DMS79 treated with DMSO at 0.1 percent for 48 hours (cell line): ENCODE measurements at regions not wholly inside any gene's neighbourhood (a gene's known extent, or its start where the extent isn't known, plus 50 kb on each side); places are given as distances from the start of the nearest gene placed in this dataset.
"Not testable (repeated sequence)": the region's sequence is repeated elsewhere in the genome, so short reads cannot be mapped to it uniquely, and the experiment has no call there.

Experiments used
- DNase-seq: peaks from one replicate; lab custom pipeline; 2025; lab: John Stamatoyannopoulos, UW

DNA sequence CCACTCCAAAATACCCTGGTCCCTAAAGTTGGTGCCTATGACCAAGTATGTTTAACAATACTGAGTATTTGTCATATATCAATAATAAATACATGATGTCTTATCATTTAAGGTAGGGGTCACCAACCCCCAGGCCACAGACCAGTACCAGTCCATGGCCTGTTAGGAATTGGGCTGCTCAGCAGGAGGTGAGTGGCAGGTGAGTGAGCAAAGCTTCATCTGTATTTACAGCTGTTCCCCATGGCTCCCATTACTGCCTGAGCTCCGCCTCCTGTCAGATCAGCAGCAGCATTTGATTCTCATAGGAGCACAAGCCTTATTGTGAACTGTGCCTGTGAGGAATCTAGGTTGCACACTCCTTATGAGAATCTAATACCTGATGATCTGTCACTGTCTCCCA is 126.2 kb downstream of the HNRNPD start:
- no peak for DNase-seq

- DNase-seq: no peak
Observed at GRCh38 chr4:82247171-82247570, 126.6 kb downstream of the HNRNPD start.

GRCh38 chr4:82241534-82241933 is 132.3 kb downstream of the HNRNPD start:
- no peak for DNase-seq

GRCh38 chr4:82240410-82240809 is 133.4 kb downstream of the HNRNPD start:
- DNase-seq: no peak

DNA sequence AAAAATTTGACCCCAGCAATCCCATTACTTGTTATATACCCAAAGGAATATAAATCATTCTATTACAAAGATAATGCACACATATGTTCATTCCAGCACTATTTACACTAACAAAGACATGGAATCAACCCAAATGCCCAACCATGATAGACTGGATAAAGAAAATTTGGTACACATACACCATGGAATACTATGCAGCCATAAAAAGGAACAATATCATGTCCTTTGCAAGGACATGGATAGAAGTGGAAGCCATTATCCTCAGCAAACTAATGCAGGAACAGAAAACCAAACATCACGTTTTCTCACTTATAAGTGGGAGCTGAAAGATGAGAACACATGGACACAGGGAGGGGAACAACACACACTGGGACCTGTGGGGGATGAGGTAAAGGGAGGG is 136.6 kb downstream of the HNRNPD start:
- not testable (repeated sequence) for DNase-seq

GRCh38 chr4:82235346-82235745 is 138.4 kb downstream of the HNRNPD start:
- no peak for DNase-seq

GRCh38 chr4:82232891-82233290 is 140.9 kb downstream of the HNRNPD start:
- no peak for DNase-seq

- DNase-seq: no peak
Observed at GRCh38 chr4:82231806-82232205, 142.0 kb downstream of the HNRNPD start.

DNA sequence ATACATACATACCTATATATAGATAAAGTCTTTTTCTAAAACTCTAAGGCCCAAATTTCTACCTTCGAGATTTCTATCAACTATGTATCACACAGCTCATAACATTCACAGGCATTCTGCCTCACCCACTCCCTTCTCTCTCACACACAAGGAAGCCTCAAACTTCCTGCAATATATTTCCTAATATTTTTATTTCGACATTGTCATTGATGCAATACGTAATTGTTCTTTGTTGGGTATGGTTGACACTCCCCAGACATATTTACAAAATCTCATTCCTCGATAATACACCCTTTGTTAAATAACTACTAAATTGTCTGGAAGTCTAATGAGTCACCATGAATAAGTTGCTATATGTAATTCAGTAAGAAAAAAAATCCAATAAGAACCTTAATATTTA is 143.5 kb downstream of the HNRNPD start:
- DNase-seq: no peak

- DNase-seq: no peak
Observed at GRCh38 chr4:82225030-82225429, 148.8 kb downstream of the HNRNPD start.

GRCh38 chr4:82223715-82224114 is 150.1 kb downstream of the HNRNPD start:
- DNase-seq: no peak

GRCh38 chr4:82219346-82219745 is 154.4 kb downstream of the HNRNPD start:
- DNase-seq: no peak

GRCh38 chr4:82217986-82218715 is 155.6 kb downstream of the HNRNPD start:
- no peak for DNase-seq

- no peak for DNase-seq
Observed at GRCh38 chr4:82216219-82216618, 157.6 kb downstream of the HNRNPD start.

- no peak for DNase-seq
Observed at GRCh38 chr4:82215800-82216199, 158.0 kb downstream of the HNRNPD start.

GRCh38 chr4:82215039-82215438 is 158.8 kb downstream of the HNRNPD start:
- no peak for DNase-seq

- DNase-seq: no peak
Observed at GRCh38 chr4:82213485-82214417, 160.0 kb downstream of the HNRNPD start.

DNA sequence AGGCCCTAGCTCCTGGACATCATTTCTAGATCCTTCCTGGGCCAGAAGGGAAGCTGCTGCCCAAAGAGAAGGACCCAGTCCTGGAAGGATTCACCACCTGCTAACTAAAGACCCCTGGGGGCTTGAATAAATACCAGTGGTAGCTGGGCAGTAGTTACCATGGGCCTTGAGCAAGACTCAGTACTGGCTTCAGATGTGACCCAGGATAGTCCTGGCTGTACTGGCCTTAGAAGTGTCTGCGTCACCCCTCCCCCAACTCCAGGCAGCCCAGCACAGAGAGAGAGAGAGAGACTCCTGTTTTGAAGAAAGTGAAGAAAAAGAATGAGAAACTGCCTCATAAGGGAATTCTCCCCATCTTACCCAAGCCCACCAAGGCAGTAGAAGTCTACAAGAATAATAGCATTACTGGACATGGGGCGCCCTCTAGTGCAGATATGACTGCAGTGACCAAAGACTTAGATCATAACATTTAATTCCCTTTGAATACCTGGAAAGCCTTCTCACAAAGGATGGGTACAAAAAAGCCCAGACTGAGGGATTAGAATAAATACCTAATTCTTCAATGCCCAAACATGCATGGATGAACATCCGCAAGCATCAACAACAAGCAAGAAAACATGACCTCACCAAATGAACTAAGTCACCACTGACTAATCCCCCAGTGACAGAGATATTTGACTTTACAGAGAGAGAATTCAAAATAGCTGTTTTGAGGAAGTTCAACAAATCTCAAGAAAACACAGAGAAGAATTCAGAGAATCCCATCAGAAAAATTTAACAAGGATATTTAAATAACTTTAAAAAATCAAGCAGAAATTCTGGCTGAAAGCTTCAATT is 171.8 kb downstream of the HNRNPD start:
- DNase-seq: peak; percentile 26

DNA sequence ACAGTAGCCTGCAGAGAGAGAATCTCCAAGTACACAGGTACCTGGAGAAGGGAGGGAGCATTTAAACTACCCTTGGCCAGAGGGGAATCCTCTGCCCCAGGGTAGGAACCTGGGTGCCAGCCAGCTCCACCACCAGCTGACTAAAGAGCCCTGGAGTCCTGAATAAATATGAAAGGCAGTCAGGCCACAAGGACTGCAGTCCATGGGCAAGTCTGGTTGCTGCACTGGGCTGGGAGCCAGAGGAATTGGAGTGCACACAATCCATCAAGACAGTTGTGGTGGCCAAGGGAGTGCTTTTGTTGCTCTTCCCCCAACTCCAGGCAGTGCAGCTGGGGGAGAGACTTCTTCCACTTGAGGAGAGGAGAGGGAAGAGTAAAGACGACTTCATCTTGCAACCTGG is 172.5 kb downstream of the HNRNPD start:
- DNase-seq: peak; percentile 56

GRCh38 chr4:82200046-82200445 is 173.7 kb downstream of the HNRNPD start:
- DNase-seq: no peak

DNA sequence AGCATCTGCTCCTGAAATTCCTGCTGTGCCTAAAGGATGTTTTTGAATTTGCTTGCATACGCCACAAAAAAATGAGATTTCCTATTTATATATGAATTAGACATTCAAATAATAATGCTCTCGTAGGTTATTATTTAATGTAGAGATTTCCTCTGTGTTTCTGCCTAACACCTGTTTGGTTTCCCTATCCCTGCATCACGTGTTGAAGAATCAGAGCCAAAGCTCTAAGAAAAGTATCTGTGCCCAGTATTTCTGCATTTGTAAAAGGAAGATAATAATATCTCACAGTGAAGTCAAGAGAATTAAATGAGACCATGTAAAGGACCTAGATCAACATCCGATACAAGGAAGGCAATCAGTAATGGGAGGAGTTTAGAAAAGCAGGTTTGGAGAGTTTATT is 179.5 kb downstream of the HNRNPD start:
- no peak for DNase-seq

- DNase-seq: no peak
Observed at GRCh38 chr4:82192017-82192673, 181.6 kb downstream of the HNRNPD start.
